B cell (primary cell): ENCODE measurements at regions not wholly inside any gene's neighbourhood (a gene's known extent, or its start where the extent isn't known, plus 50 kb on each side); places are given as distances from the start of the nearest gene placed in this dataset.

Source experiments
- ATAC-seq: fragments of 200-7000 bp; cut with Tn5 transposase; one replicate; pipeline ENCODE4 v1.10.0; 2021; ENCODE audit warnings: low read depth, mild to moderate bottlenecking, moderate number of reproducible peaks, moderate library complexity
- CTCF ChIA-PET: fragments of 350-600 bp; sonication (Branson Sonifier 250); formaldehyde crosslinking; loops from one replicate; lab custom pipeline; 2021; ENCODE audit warnings: antibody characterized with exemption, inconsistent platforms; lab: Charles Lee
- POLR2A ChIA-PET: fragments of 350-600 bp; sonication (Branson Sonifier 250); formaldehyde crosslinking; loops from one replicate; lab custom pipeline; 2021; ENCODE audit warnings: antibody characterized with exemption; lab: Charles Lee
- DNase-seq: peaks from one replicate; pipeline ENCODE4 v3.0.0; 2013
- H2AFZ ChIP-seq: 2 replicates; pipeline ENCODE4 v1.6.1; 2012; ENCODE audit warnings: mild to moderate bottlenecking, low read depth, low read length; ENCODE audit not compliant: insufficient read depth, poor library complexity, severe bottlenecking
- H3K27ac ChIP-seq, 2 donors: 1 replicate in 1 of 2; 2 replicates in 1 of 2; pipeline ENCODE4 v1.5.1; 2012 to 2013; ENCODE audit warnings: low read length in 2 of 2, mild to moderate bottlenecking in 2 of 2, moderate library complexity in 1 of 2
- H3K27me3 ChIP-seq, 4 experiments: fragments of 200-600 bp in 1 of 4; sonication (generic) in 1 of 4; replicated peaks in 1 of 4; 1 replicate in 2 of 4; 2 replicates in 2 of 4; pipeline versions ENCODE4 v1.6.1 to v1.7.0; 2013 to 2016; ENCODE audit warnings: low read length in 3 of 4, mild to moderate bottlenecking in 2 of 4, mixed read lengths in 1 of 4, moderate library complexity in 1 of 4; ENCODE audit not compliant: insufficient read depth in 4 of 4, control insufficient read depth in 3 of 4; ENCODE audit errors: control extremely low read depth in 1 of 4
- H3K36me3 ChIP-seq, 2 experiments: replicated peaks in 1 of 2; 1 replicate in 1 of 2; 2 replicates in 1 of 2; pipeline versions ENCODE4 v1.6.1 to v1.7.1; 2013; ENCODE audit warnings: low read length in 1 of 2; ENCODE audit not compliant: insufficient read depth in 2 of 2, control insufficient read depth in 1 of 2; ENCODE audit errors: control extremely low read depth in 1 of 2, extremely low read depth in 1 of 2
- H3K4me1 ChIP-seq, 2 donors: fragments of 200-600 bp in 1 of 2; sonication (generic) in 1 of 2; 1 replicate in 1 of 2; 2 replicates in 1 of 2; pipeline versions ENCODE4 v1.5.1 to v1.6.1; 2013 to 2017; ENCODE audit warnings: low read length in 2 of 2; ENCODE audit not compliant: control insufficient read depth in 2 of 2, insufficient read depth in 2 of 2
- H3K4me2 ChIP-seq: replicated peaks from 2 replicates; pipeline ENCODE3; 2012; ENCODE audit warnings: mild to moderate bottlenecking, low read depth, low read length; ENCODE audit not compliant: poor library complexity, severe bottlenecking
- H3K4me3 ChIP-seq, 5 experiments: fragments of 200-600 bp in 1 of 5; sonication (generic) in 1 of 5; 1 replicate in 3 of 5; 2 replicates in 2 of 5; pipeline versions ENCODE4 v1.5.1 to v1.7.0; 2011 to 2016; ENCODE audit warnings: low read length in 4 of 5, mild to moderate bottlenecking in 4 of 5, low read depth in 2 of 5, control low read depth in 1 of 5, moderate library complexity in 1 of 5; ENCODE audit not compliant: insufficient read depth in 1 of 5; ENCODE audit errors: control extremely low read depth in 1 of 5, extremely low read depth in 1 of 5
- H3K79me2 ChIP-seq: fragments of 200-600 bp; sonication (generic); one replicate; pipeline ENCODE4 v1.6.0; 2016; ENCODE audit warnings: low read length; ENCODE audit not compliant: control insufficient read depth, insufficient read depth
- H3K9ac ChIP-seq: fragments of 200-600 bp; sonication (generic); 2 replicates; pipeline ENCODE4 v1.6.1; 2017; ENCODE audit warnings: mild to moderate bottlenecking, low read length, moderate library complexity
- H3K9me3 ChIP-seq, 3 donors: one replicate each; pipeline versions ENCODE4 v1.6.1 to v1.7.1; 2013; ENCODE audit warnings: low read length in 2 of 3; ENCODE audit not compliant: control insufficient read depth in 2 of 3, insufficient read depth in 1 of 3; ENCODE audit errors: control extremely low read depth in 1 of 3
- H4K20me1 ChIP-seq: 2 replicates; pipeline ENCODE4 v1.6.0; 2012; ENCODE audit warnings: mild to moderate bottlenecking, low read length; ENCODE audit not compliant: insufficient read depth, control insufficient read depth, poor library complexity, severe bottlenecking
- H3K27ac Mint-ChIP-seq: one replicate; pipeline ENCODE4 v1.8.0; 2021; ENCODE audit warnings: mixed read lengths
- H3K27me3 Mint-ChIP-seq: one replicate; pipeline ENCODE4 v1.8.0; 2021; ENCODE audit warnings: mixed read lengths
- H3K4me1 Mint-ChIP-seq: one replicate; pipeline ENCODE4 v1.8.0; 2021; ENCODE audit warnings: mixed read lengths
- H3K4me3 Mint-ChIP-seq: one replicate; pipeline ENCODE4 v1.8.0; 2021; ENCODE audit warnings: mixed read lengths
- H3K9me3 Mint-ChIP-seq: one replicate; pipeline ENCODE4 v1.8.0; 2022; ENCODE audit warnings: mixed read lengths; ENCODE audit not compliant: insufficient read depth
- EZH2 ChIP-seq: IDR thresholded peaks from 2 replicates; pipeline ENCODE4 v1.6.1; 2012; ENCODE audit warnings: borderline replicate concordance, low read depth, mild to moderate bottlenecking, moderate library complexity, low read length; ENCODE audit not compliant: insufficient read depth, poor library complexity, severe bottlenecking
- WGBS: methylation state at CpG from one replicate; pipeline ENCODE4 v1.1.5; 2013; ENCODE audit warnings: missing lambda C conversion rate; ENCODE audit not compliant: insufficient coverage; 5-methylcytosine and 5-hydroxymethylcytosine counted together
- intact Hi-C: fragments of 100-400 bp; cut with micrococcal nuclease; formaldehyde crosslinking; loops from one replicate; pipeline ENCODE4 v1.10.0; 2022
- TF ChIP-seq, protein P1 (sequence below): fragments of 200-600 bp; IDR thresholded peaks from one replicate; pipeline ENCODE4 v1.8.0; 2022; ENCODE audit warnings: antibody characterized with exemption, mild to moderate bottlenecking

DNA sequence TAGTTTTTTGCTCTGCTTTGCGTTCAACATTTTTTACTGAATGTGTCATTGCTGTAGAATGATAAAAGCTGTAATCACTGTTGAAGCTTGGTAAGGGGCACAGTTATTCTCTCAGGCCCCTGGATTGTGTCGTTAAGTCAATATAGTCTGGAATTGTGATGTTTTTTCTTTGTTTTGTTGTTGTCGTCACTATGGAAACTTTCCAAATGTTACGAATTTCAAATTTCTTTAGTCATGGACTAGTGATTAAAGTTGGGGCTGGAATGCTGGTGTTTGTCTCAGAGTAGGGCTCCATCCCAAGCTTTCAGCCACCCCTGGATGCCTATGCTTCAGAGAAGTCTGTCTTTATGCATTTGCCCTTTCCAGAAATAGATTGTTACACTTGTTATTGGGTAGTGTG is 287.2 kb downstream of the CDH19 start:
- no peak overlapping the region for H3K4me3 ChIP-seq
- no peaks in the 10 kb centered on the region for H3K36me3 ChIP-seq
- no peak overlapping the region for H3K27ac Mint-ChIP-seq
- no peak overlapping the region for H3K9ac ChIP-seq
- H3K9me3 ChIP-seq = no peaks in the 10 kb centered on the region
- WGBS = 94% methylated on average over 4 of the region's 4 CpGs
- no peak for DNase-seq
- ChIA-PET POLR2A (no interaction called here), CTCF (no interaction called here)
- no peaks in the 10 kb centered on the region for H3K4me1 Mint-ChIP-seq
- no peaks in the 10 kb centered on the region for H3K27me3 ChIP-seq
- no peaks in the 10 kb centered on the region for H3K4me1 ChIP-seq
- no peak overlapping the region for H3K4me2 ChIP-seq
- ATAC-seq = no peak
- H2AFZ ChIP-seq = no peak overlapping the region
- no peaks in the 10 kb centered on the region for H4K20me1 ChIP-seq
- H3K27ac ChIP-seq = no peak overlapping the region
- no peaks in the 10 kb centered on the region for H3K9me3 Mint-ChIP-seq
- H3K27me3 Mint-ChIP-seq = no peaks in the 10 kb centered on the region
- TF ChIP-seq EZH2 = no peak
- TF ChIP-seq, protein P1, sequence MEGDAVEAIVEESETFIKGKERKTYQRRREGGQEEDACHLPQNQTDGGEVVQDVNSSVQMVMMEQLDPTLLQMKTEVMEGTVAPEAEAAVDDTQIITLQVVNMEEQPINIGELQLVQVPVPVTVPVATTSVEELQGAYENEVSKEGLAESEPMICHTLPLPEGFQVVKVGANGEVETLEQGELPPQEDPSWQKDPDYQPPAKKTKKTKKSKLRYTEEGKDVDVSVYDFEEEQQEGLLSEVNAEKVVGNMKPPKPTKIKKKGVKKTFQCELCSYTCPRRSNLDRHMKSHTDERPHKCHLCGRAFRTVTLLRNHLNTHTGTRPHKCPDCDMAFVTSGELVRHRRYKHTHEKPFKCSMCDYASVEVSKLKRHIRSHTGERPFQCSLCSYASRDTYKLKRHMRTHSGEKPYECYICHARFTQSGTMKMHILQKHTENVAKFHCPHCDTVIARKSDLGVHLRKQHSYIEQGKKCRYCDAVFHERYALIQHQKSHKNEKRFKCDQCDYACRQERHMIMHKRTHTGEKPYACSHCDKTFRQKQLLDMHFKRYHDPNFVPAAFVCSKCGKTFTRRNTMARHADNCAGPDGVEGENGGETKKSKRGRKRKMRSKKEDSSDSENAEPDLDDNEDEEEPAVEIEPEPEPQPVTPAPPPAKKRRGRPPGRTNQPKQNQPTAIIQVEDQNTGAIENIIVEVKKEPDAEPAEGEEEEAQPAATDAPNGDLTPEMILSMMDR = no peak
- H3K4me3 Mint-ChIP-seq = no peak overlapping the region
- no peaks in the 10 kb centered on the region for H3K79me2 ChIP-seq
- intact Hi-C loops = no loop called here

DNA sequence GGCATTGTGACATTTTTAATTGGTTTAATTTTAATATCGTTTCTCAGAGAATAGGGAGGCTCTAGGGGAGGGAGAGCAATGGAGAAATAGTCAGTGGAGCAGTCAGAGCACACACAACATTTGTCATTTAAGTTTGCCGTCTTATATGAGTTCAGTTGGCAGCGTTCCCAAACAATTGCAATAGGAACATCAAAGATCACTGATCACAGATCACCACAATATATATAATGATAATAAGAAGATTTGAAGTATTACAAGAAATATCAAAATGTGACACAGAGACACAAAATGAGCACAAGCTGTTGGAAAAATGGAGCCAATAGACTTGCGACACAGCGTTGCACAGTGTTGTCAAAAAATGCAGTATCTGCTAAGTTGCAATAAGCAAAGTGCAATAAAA is 303.7 kb downstream of the CDH19 start:
- Mint-ChIP-seq H3K4me3 (no peak overlapping the region), H3K9me3 (no peaks in the 10 kb centered on the region), H3K4me1 (no peaks in the 10 kb centered on the region), H3K27me3 (no peaks in the 10 kb centered on the region), H3K27ac (no peak overlapping the region)
- ATAC-seq (no peak), DNase-seq (no peak)
- intact Hi-C loops = no loop called here
- POLR2A ChIA-PET = no interaction called here
- Histone ChIP-seq H3K79me2 (no peaks in the 10 kb centered on the region), H3K9ac (no peak overlapping the region), H3K9me3 (peaks cover 0 to 3% (median 0%) of the 10 kb centered on the region in 3 donors), H3K27ac (no peak overlapping the region), H3K4me3 (no peak overlapping the region), H3K36me3 (no peaks in the 10 kb centered on the region), H3K4me2 (no peak overlapping the region), H3K27me3 (no peaks in the 10 kb centered on the region), H3K4me1 (no peaks in the 10 kb centered on the region), H2AFZ (no peak overlapping the region), H4K20me1 (no peaks in the 10 kb centered on the region)
- 92% methylated on average over 2 of the region's 5 CpGs for WGBS
- TF ChIP-seq, protein P1 = no peak
- no peak for TF ChIP-seq EZH2
- CTCF ChIA-PET = no interaction called here
